ENCODE measurements at regions not wholly inside any gene's neighbourhood (a gene's known extent, or its start where the extent isn't known, plus 50 kb on each side); places are given as distances from the start of the nearest gene placed in this dataset.

DNA sequence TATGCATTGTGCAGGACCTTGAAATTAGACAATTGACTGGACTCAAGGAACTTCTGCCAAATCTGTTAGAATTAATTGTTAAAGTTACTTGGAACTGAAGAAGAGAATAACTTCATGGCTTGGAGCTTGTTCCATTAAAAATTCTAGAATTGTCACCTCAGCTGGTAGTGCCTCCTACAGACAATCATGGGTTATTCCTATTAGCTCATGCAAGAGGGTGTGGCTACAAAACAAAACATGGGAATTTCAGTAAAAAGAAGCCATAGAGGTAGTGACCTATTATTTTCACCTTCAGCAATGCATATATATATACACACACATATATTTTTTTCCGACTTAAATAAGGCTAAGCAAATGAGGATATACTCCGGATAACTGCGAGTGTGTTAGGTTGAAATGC lies 181.9 kb upstream of the DTNA start:
- TF ChIP-seq POLR2A (IDR thresholded peaks at IDR 0.05; ENCODE audit: low read length) = no peak
- TF ChIP-seq GATA1 (IDR thresholded peaks at IDR 0.05; ENCODE audit: low read depth, low read length) = no peak

All from erythroblast (primary cell).